ENCODE measurements at regions not wholly inside any gene's neighbourhood (a gene's known extent, or its start where the extent isn't known, plus 50 kb on each side); places are given as distances from the start of the nearest gene placed in this dataset.
"Not testable (repeated sequence)": the region's sequence is repeated elsewhere in the genome, so short reads cannot be mapped to it uniquely, and the experiment has no call there.

GRCh38 chr16:34054137-34054536 is 594.7 kb downstream of the TP53TG3F start:
- H3K4me3 ChIP-seq (ENCODE audit: low read depth, low read length): no peak overlapping the region
- in situ Hi-C loops (cut with HindIII; ENCODE audit: low sequenced_read_pairs): no loop called here
- no peak for DNase-seq (ENCODE audit: low read depth, low spot score)
- TF ChIP-seq, protein P1, sequence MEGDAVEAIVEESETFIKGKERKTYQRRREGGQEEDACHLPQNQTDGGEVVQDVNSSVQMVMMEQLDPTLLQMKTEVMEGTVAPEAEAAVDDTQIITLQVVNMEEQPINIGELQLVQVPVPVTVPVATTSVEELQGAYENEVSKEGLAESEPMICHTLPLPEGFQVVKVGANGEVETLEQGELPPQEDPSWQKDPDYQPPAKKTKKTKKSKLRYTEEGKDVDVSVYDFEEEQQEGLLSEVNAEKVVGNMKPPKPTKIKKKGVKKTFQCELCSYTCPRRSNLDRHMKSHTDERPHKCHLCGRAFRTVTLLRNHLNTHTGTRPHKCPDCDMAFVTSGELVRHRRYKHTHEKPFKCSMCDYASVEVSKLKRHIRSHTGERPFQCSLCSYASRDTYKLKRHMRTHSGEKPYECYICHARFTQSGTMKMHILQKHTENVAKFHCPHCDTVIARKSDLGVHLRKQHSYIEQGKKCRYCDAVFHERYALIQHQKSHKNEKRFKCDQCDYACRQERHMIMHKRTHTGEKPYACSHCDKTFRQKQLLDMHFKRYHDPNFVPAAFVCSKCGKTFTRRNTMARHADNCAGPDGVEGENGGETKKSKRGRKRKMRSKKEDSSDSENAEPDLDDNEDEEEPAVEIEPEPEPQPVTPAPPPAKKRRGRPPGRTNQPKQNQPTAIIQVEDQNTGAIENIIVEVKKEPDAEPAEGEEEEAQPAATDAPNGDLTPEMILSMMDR (IDR thresholded peaks at IDR 0.05; ENCODE audit: low read depth, low read length): no peak

GRCh38 chr16:34054969-34055368 is 595.6 kb downstream of the TP53TG3F start:
- in situ Hi-C loops (cut with HindIII; ENCODE audit: low sequenced_read_pairs): no loop called here
- TF ChIP-seq, protein P1 (IDR thresholded peaks at IDR 0.05; ENCODE audit: low read depth, low read length): no peak
- DNase-seq (ENCODE audit: low read depth, low spot score): no peak
- H3K4me3 ChIP-seq (ENCODE audit: low read depth, low read length): no peak overlapping the region

GRCh38 chr16:34062620-34063253 is 603.3 kb downstream of the TP53TG3F start:
- H3K4me3 ChIP-seq (ENCODE audit: low read depth, low read length); in situ Hi-C loops (cut with HindIII; ENCODE audit: low sequenced_read_pairs); DNase-seq (ENCODE audit: low read depth, low spot score): not testable (repeated sequence)

GRCh38 chr16:34063498-34064157 is 604.2 kb downstream of the TP53TG3F start:
- in situ Hi-C loops (cut with HindIII; ENCODE audit: low sequenced_read_pairs); DNase-seq (ENCODE audit: low read depth, low spot score); H3K4me3 ChIP-seq (ENCODE audit: low read depth, low read length): not testable (repeated sequence)

DNA sequence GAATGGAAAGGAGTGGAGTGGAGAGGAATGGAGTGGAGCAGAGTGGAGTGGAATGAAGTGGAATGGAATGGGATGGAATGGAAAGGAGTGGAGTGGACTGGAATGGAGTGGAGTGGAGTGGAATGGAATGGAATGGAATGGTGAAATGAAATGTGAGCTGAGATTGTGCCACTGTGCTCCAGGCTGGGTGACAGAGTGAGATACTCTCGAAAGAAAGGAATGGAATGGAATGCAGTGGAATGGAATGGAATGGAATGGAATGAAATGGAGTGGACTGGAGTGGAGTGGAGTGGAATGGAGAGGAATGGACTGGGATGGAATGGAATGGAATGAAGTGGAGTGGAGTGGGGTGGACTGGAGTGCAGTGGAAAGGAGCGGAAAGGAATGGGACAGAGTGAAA is 605.2 kb downstream of the TP53TG3F start:
- DNase-seq (ENCODE audit: low read depth, low spot score); in situ Hi-C loops (cut with HindIII; ENCODE audit: low sequenced_read_pairs); H3K4me3 ChIP-seq (ENCODE audit: low read depth, low read length): not testable (repeated sequence)

DNA sequence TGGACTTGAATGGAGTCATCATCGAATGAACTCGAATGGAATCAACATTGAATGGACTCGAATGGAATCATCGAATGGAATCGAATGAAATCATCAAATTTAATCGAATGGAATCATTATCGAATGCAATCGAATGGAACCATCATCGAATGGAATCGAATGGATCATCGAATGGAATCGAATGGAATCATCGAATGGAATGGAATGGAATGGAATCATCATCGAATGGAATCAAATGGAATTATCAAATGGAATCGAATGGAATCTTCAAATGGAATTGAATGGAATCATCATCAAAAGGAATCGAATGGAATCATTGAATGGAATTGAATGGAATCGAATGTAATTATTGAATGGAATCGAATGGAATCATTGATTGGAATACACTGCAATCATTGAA is 610.3 kb downstream of the TP53TG3F start:
- in situ Hi-C loops (cut with HindIII; ENCODE audit: low sequenced_read_pairs); H3K4me3 ChIP-seq (ENCODE audit: low read depth, low read length); DNase-seq (ENCODE audit: low read depth, low spot score): not testable (repeated sequence)

- in situ Hi-C loops (cut with HindIII; ENCODE audit: low sequenced_read_pairs): no loop called here
- DNase-seq (ENCODE audit: low read depth, low spot score): peak; percentile 10
- H3K4me3 ChIP-seq (ENCODE audit: low read depth, low read length): no peak overlapping the region
- TF ChIP-seq, protein P1 (IDR thresholded peaks at IDR 0.05; ENCODE audit: low read depth, low read length): no peak
These were observed 619.3 kb downstream of the TP53TG3F start for GRCh38 chr16:34078691-34079090.

GRCh38 chr16:34085038-34085437 is 625.6 kb downstream of the TP53TG3F start:
- DNase-seq (ENCODE audit: low read depth, low spot score); H3K4me3 ChIP-seq (ENCODE audit: low read depth, low read length); in situ Hi-C loops (cut with HindIII; ENCODE audit: low sequenced_read_pairs): not testable (repeated sequence)

- H3K4me3 ChIP-seq (ENCODE audit: low read depth, low read length); in situ Hi-C loops (cut with HindIII; ENCODE audit: low sequenced_read_pairs); DNase-seq (ENCODE audit: low read depth, low spot score): not testable (repeated sequence)
These were observed 635.6 kb downstream of the TP53TG3F start for GRCh38 chr16:34095006-34095405.

DNA sequence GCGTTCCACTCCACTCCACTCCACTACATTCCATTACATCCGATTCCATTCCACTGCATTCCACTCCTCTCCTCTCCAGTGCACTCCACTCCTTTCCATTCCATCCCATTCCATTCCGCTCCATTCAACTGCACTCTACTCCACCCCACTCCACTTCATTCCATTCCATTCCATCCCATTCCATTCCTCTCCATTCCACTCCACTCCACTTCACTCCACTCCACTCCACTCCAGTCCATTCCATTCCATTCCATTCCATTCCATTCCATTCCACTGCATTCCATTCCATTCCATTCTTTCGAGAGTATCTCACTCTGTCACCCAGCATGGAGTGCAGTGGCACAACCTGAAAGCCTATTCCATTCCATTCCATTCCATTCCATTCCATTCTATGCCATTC is 637.5 kb downstream of the TP53TG3F start:
- in situ Hi-C loops (cut with HindIII; ENCODE audit: low sequenced_read_pairs); DNase-seq (ENCODE audit: low read depth, low spot score); H3K4me3 ChIP-seq (ENCODE audit: low read depth, low read length): not testable (repeated sequence)

DNA sequence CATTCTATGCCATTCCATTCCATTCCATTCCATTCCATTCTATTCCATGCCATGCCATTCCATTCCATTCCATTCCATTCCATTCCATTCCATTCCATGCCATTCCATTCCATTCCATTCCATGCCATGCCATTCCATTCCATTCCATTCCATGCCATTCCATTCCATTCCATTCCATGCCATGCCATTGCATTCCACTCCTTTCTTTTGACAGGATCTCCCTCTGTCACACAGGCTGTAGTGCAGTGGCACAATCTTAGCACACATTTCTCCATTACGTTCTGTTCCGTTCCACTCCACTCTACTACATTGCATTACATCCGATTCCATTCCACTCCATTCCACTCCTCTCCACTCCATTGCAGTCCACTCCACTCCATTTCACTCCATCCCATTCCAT is 637.9 kb downstream of the TP53TG3F start:
- DNase-seq (ENCODE audit: low read depth, low spot score); in situ Hi-C loops (cut with HindIII; ENCODE audit: low sequenced_read_pairs); H3K4me3 ChIP-seq (ENCODE audit: low read depth, low read length): not testable (repeated sequence)

GRCh38 chr16:34098033-34098432 is 638.6 kb downstream of the TP53TG3F start:
- H3K4me3 ChIP-seq (ENCODE audit: low read depth, low read length); DNase-seq (ENCODE audit: low read depth, low spot score); in situ Hi-C loops (cut with HindIII; ENCODE audit: low sequenced_read_pairs): not testable (repeated sequence)

- in situ Hi-C loops (cut with HindIII; ENCODE audit: low sequenced_read_pairs); DNase-seq (ENCODE audit: low read depth, low spot score); H3K4me3 ChIP-seq (ENCODE audit: low read depth, low read length): not testable (repeated sequence)
These were observed 639.6 kb downstream of the TP53TG3F start for GRCh38 chr16:34099028-34099427.
